GM21360 (cell line): ENCODE measurements at regions not wholly inside any gene's neighbourhood (a gene's known extent, or its start where the extent isn't known, plus 50 kb on each side); places are given as distances from the start of the nearest gene placed in this dataset.
A peak's percentile ranks its signal among the peaks of the same experiment; 100 is the strongest.

Experiments
- ATAC-seq: cut with Tn5 transposase; IDR thresholded peaks from one replicate; pipeline ENCODE4 v1.9.1; 2021; ENCODE audit warnings: mild to moderate bottlenecking, moderate library complexity; ENCODE audit not compliant: unreplicated experiment

GRCh38 chr2:144217853-144218633 is 301.9 kb downstream of the ZEB2 start:
- ATAC-seq: no peak

GRCh38 chr2:144215701-144216675 is 303.9 kb downstream of the ZEB2 start:
- ATAC-seq: peak; percentile 46

- no peak for ATAC-seq
Measured at GRCh38 chr2:144215207-144215606, 304.7 kb downstream of the ZEB2 start.

- ATAC-seq: peak; percentile 80
Measured at GRCh38 chr2:144213797-144214196, 306.1 kb downstream of the ZEB2 start.

- ATAC-seq: no peak
Measured at GRCh38 chr2:144211826-144212225, 308.1 kb downstream of the ZEB2 start.

GRCh38 chr2:144211065-144211464 is 308.9 kb downstream of the ZEB2 start:
- ATAC-seq: no peak

GRCh38 chr2:144210076-144210475 is 309.8 kb downstream of the ZEB2 start:
- ATAC-seq: no peak

- no peak for ATAC-seq
Measured at GRCh38 chr2:144208924-144209323, 311.0 kb downstream of the ZEB2 start.

- no peak for ATAC-seq
Measured at GRCh38 chr2:144206019-144206418, 313.9 kb downstream of the ZEB2 start.

GRCh38 chr2:144201868-144202468 is 318.0 kb downstream of the ZEB2 start:
- no peak for ATAC-seq

GRCh38 chr2:144201126-144201525 is 318.8 kb downstream of the ZEB2 start:
- no peak for ATAC-seq

- ATAC-seq: no peak
Measured at GRCh38 chr2:144198116-144198515, 321.8 kb downstream of the ZEB2 start.

GRCh38 chr2:144194326-144195071 is 325.4 kb downstream of the ZEB2 start:
- ATAC-seq: no peak

GRCh38 chr2:144190908-144191605 is 328.9 kb downstream of the ZEB2 start:
- no peak for ATAC-seq

GRCh38 chr2:144183727-144184126 is 336.2 kb downstream of the ZEB2 start:
- peak; percentile 99 for ATAC-seq

GRCh38 chr2:144181001-144181400 is 338.9 kb downstream of the ZEB2 start:
- no peak for ATAC-seq

- ATAC-seq: no peak
Measured at GRCh38 chr2:144180131-144180530, 339.8 kb downstream of the ZEB2 start.

- no peak for ATAC-seq
Measured at GRCh38 chr2:144170179-144170578, 349.7 kb downstream of the ZEB2 start.

GRCh38 chr2:144166743-144167142 is 353.2 kb downstream of the ZEB2 start:
- ATAC-seq: no peak

GRCh38 chr2:144165599-144166250 is 354.2 kb downstream of the ZEB2 start:
- ATAC-seq: no peak
